Left ventricle myocardium superior (tissue), 1 donor: ENCODE measurements at regions not wholly inside any gene's neighbourhood (a gene's known extent, or its start where the extent isn't known, plus 50 kb on each side); places are given as distances from the start of the nearest gene placed in this dataset.
"Not testable (repeated sequence)": the region's sequence is repeated elsewhere in the genome, so short reads cannot be mapped to it uniquely, and the experiment has no call there.

Source experiments
- ATAC-seq: fragments of 200-7000 bp; cut with Tn5 transposase; one replicate; pipeline ENCODE4 v1.9.1; 2020; ENCODE audit warnings: mild to moderate bottlenecking, moderate library complexity
- DNase-seq: peaks from one replicate; pipeline ENCODE4 v3.0.0-alpha.2; 2020
- intact Hi-C: fragments of 100-400 bp; cut with micrococcal nuclease; formaldehyde crosslinking; loops from one replicate; pipeline ENCODE4 v1.11.0; 2022
- donor health status: DM: no; HTN: yes; CAD: no; lungs with severe emphysema.

- intact Hi-C loops, result no loop called here
- no peak for ATAC-seq
Measured at GRCh38 chr16:72609933-72610332, 438.0 kb upstream of the PMFBP1 start.

DNA sequence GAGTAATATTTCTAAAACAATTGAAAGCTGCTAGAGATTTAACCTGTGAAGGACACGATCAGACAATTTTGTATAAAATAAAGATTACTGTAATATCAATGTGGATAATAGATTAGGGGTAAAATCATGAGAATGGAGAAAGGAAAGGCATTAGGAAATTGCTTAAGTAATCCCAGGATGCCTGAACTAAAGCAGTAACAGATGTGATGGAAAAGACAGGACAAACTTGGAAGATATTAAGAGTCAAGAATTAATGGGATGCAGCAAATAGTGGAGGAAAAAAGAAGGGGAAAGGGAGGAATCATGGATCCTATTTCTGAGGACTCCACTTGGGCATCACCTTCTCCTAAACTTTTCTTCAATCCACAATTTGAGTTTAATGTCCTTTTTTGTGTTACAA, 437.1 kb upstream of the PMFBP1 start:
- intact Hi-C loops, result no loop called here
- no peak for ATAC-seq
- no peak for DNase-seq

More at GRCh38 chr16:72609933-72610332, 438.0 kb upstream of the PMFBP1 start:
- no peak for DNase-seq

DNA sequence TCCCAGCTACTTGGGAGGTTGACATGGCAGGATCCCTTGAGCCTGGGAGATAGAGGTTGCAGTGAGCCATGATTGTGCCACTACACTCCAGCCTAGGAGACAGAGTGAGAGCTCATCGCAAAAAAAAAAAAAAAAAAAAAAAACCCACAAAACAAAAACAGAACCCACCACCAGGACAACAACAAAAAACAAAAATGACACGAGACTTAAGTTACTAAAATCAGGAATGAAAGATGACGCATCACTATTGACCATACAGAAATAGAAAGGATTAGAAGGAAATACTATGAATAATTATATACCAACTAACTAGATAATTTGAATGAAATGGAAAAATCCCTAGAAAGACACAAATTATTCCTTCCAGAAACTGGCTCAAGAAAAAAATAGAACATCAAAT, 432.4 kb upstream of the PMFBP1 start:
- intact Hi-C loops, result no loop called here
- DNase-seq (no peak), ATAC-seq (no peak)

DNA sequence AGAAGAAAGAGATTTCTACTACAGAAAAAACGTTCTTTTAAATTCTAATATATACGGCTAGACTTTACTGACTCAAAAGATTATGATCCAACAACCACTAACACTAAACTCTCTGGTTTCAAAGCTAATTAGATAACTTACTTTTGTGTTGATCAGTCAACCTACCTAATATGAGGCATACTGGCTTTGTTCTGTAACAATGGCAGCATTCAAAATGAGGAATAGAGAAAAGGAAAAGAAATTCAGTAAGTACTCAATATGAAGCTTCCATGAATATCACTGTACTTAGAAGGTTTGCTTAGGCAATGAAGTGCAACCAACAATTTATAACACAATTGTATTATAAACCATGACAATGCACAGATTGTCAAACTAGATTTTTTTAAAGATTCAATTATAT, 430.5 kb upstream of the PMFBP1 start:
- intact Hi-C loops, result no loop called here
- ATAC-seq (no peak), DNase-seq (no peak)

DNA sequence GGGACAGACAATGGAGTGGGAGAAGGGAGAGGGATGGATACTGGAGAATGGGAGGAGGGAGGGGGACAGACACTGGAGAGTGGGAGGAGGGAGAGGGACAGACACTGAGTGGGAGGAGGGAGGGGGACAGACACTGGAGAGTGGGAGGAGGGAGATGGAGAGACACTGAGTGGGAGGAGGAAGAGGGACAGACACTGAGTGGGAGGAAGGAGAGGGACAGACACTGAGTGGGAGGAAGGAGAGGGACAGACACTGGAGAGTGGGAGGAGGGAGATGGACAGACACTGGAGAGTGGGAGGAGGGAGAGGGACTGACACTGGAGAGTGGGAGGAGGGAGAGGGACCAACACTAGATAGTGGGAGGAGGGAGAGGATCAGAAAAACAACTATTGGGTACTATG, 426.7 kb upstream of the PMFBP1 start:
- intact Hi-C loops, result no loop called here
- no peak for ATAC-seq
- DNase-seq, result no peak

DNA sequence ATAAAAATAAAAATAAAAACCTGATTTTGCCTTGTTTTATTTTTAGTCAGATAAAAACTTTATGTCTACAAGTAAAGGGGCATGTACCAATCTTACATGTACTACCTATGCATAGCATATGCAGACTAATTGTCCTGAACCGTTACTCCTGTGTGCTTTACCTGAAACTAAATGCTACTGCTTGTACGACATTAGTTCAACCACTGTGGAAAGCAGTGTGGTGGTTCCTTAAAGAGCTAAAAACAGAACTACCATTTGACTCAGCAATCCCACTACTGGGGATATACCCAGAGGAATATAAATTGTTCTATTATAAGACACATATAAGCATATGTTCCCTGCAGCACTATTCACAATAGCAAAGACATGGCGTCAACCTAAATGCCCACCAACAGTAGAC, 426.0 kb upstream of the PMFBP1 start:
- no peak for ATAC-seq

DNA sequence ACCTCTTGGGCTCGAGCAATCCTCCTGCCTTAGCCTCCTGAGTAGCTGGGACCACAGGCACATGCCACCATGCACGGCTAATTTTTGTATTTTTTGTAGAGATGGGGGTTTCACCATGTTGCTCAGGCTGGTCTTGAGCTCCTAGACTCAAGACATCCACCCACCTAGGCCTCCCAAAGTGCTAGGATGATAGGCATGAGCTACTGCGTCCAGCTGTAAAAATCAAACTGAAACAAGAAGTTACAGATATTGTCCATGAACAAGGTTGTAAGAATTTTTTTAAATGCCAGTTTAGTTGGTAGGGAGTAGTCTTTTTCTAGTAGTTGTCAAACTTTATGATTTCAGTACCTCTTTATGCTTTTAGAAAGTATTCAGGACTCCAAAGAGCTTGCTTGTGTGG, 424.4 kb upstream of the PMFBP1 start:
- intact Hi-C loops, result no loop called here

More for the DNA sequence above, 426.0 kb upstream of the PMFBP1 start:
- intact Hi-C loops, result no loop called here
- DNase-seq, result no peak

DNA sequence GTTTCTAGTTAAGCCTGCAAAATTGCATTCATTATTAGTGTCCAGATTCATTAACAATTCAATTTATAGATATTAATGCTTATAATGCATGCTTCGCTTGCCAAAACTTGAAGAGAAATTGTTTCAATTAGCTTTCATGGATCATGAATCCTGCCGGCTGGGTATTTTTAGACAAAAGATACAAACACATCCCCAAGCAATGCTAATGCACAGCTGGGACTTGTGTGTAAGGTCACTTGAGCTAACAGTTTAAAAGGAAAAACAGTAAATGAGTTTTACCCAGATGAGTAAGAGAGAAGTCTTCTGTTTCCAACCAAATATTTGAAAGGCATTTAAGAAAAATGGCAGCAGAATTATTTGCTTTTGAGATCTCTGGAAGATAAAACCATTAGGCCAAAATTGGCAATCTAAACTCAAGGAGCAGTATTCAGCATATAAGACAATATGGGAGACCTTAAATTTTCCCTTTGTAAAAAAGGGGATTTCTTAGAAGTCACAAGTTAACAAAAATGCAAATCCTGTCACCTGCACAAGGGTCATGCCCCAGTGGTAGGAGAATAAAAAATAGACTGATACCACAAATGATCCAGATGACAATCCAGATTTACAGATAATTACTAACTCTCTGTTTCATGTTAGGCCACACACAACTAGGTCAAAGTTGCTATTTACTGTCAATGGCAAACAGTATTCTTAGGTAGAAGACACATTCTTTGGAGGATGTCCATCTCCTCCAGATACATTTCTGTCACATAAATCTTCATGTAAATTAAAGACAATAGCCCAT, 418.4 kb upstream of the PMFBP1 start:
- intact Hi-C loops, result no loop called here
- DNase-seq (no peak), ATAC-seq (no peak)

More for the DNA sequence above, 424.4 kb upstream of the PMFBP1 start:
- ATAC-seq (no peak), DNase-seq (no peak)

GRCh38 chr16:72588551-72588950, 416.6 kb upstream of the PMFBP1 start:
- DNase-seq, result no peak
- intact Hi-C loops, result no loop called here
- no peak for ATAC-seq

DNA sequence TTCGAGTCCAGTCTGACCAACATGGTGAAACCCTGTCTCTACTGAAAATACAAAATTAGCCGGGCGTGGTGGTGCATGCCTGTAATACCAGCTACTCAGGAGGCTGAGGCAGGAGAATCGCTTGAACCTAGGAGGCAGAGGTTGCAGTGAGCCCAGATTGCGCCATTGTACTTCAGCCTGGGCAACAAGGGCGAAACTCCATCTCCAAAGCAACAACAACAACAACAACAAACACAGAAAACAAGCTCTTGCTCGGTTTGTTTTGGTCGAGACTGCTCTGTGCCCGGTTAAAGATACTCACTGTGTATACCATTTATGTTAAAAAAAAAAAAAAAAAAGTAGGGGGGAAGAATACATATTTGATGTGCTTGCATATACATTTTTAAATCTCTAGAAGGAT, 406.1 kb upstream of the PMFBP1 start:
- ATAC-seq, DNase-seq, intact Hi-C loops: not testable (repeated sequence)

GRCh38 chr16:72576189-72576588, 404.2 kb upstream of the PMFBP1 start:
- DNase-seq, result no peak
- intact Hi-C loops, result no loop called here
- ATAC-seq, result no peak

- no peak for ATAC-seq
- intact Hi-C loops, result no loop called here
- DNase-seq, result no peak
Measured at GRCh38 chr16:72569677-72570076, 397.7 kb upstream of the PMFBP1 start.

DNA sequence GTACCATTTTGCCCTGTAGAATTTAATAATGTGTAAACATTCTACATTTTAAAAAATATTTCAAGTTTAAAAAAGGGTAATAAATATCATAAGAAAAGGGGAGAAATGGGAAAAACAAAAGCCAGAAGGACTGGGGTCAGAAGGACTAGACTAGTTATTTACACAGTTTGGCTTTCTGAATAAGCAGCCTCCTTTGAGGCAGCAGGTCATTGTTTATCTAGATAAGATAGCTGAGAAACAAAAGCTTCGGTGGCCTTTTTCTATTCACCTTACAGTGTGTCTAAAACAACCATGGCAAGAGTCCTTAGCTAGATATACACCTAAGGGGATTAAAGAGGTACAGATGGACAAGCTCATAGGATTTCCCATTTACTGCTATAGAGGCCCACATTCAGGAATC, 396.5 kb upstream of the PMFBP1 start:
- intact Hi-C loops, result no loop called here
- ATAC-seq (no peak), DNase-seq (no peak)

DNA sequence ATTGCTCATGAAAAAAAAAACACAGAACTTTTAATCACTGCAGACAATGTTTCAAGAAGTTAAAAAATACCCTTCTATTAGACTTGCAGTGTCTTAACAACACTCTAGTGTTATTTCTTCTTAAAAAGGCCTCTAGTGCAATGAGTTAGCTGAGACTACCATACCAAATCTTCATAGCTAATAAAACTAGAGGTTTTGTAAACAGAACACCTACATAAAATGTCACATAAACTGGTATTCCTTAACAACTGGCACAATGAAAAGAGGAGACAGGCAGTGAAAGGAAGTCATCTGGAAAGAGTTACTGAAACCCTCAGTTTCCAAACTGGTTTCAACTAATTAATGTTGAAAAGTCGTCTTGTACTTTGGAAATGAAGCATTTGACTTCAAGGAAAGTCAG, 394.2 kb upstream of the PMFBP1 start:
- DNase-seq (no peak), ATAC-seq (no peak)
- intact Hi-C loops, result no loop called here

DNA sequence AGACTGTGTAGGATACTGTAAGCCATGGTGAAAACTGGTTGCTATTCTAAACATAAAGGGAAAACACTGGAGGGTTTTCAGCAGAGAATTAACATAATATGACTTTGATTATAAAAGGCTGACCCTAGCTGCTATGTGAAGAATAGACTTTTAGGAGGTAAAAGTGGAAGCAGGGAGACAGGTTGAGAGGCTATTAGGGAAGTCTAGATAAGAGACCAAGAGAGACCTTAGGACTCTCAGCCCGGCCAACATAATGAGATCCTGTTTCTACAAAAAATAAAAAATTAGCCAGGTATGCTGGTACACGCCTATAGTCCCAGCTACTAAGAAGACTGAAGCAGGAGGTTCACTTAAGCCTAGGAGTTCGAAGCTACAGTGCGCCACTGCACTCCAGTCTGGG, 393.2 kb upstream of the PMFBP1 start:
- intact Hi-C loops, result no loop called here
- no peak for ATAC-seq
- DNase-seq, result no peak

- ATAC-seq, result no peak
- intact Hi-C loops, result no loop called here
Measured at GRCh38 chr16:72560617-72561016, 388.7 kb upstream of the PMFBP1 start.

DNA sequence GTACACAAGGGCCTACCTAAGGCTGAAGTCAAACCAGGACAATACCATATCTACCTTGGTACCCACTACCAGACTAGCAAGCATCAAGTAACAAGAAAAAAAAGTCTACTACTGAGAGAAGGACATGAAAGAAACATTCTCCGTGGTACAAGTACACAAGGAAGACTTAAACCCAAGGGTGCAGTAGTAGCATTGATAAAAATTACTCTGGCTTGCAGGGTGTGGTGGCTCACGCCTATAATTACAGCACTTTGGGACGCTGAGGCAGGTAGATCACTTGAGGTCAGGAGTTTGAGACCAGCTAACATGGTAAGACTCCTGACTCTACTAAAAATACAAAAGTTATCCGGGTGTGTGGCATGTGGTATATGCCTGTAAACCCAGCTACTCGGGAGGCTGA, 386.5 kb upstream of the PMFBP1 start:
- intact Hi-C loops, result no loop called here
- no peak for ATAC-seq

More at GRCh38 chr16:72560617-72561016, 388.7 kb upstream of the PMFBP1 start:
- no peak for DNase-seq

DNA sequence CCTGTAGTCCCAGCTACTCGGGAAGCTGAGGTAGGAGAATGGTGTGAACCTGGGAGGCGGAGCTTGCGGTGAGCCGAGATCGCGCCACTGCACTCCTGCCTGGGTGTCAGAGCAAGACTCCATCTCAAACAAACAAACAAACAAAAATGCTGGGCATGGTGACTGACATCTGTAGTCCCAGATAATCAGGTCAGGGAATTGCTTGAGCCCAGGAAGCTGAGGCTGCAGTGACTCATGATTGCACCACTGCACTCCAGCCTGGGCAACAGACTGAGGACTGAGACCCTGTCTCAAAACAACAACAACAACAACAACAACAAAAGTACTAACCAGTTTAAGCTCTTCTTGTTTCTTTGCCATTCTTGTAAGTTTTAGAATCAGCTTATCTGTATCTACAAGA, 383.0 kb upstream of the PMFBP1 start:
- intact Hi-C loops, result no loop called here
- ATAC-seq (no peak), DNase-seq (no peak)

More for the DNA sequence above, 386.5 kb upstream of the PMFBP1 start:
- no peak for DNase-seq

DNA sequence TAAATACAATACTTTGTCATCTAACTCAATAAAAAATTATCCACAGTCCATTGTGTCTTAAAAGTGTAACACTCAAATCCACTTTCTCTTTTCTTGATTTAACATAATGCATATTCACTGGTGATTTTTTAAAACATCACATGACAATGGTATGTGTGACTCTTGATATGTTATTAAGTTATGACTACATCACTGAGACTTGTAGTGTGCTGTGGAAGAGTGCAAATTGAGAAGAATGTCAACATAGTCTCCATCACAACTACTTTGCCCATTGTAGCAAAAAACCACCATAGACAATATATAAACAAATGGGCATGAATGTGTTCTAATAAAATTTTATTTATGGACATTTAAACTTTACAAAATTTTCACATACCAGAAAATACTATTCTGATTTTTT, 380.7 kb upstream of the PMFBP1 start:
- ATAC-seq (no peak), DNase-seq (no peak)
- intact Hi-C loops, result no loop called here

DNA sequence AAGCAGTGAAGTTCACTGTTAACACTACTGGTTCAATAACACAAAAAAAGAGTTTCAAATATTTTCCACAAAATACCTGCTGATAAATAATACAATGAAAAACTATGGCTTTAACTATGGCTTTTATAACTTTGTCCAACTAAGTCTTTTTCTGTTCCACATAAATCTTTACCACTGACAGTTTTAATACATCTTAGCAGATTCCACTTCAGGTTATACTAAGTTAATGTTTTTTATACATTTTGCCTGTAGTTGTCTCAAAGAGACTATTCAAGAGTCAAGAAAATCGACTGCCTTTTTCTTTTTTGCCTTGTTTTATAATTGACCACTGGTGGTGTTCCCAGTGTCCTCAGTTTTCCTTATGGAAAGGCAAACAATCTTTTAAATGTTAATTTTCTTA, 379.7 kb upstream of the PMFBP1 start:
- intact Hi-C loops, result no loop called here
- ATAC-seq (no peak), DNase-seq (no peak)

DNA sequence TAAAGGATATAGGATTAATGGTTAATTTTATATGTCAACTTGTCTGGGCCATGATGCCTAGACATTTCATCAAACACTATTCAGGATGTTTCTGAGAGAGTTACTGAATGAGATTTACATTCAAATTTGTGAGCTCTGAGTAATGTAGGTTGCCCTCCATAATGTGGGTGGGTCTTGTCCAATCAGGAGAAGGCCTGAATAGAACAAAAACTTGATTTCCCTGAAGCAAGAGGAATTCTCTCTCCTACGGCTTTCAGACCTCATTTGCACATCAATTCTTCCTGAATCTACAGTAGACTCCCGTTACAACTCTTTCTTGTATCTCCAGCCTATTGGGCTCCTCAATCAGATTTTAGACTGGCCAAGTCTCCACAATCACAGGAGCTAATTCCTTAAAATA, 377.9 kb upstream of the PMFBP1 start:
- ATAC-seq, result no peak
- no peak for DNase-seq
- intact Hi-C loops, result no loop called here
